PFSK-1 (cell line): ENCODE measurements at regions not wholly inside any gene's neighbourhood (a gene's known extent, or its start where the extent isn't known, plus 50 kb on each side); places are given as distances from the start of the nearest gene placed in this dataset.

Source experiments
- FOXP2 ChIP-seq: optimal IDR thresholded peaks from 2 replicates; pipeline ENCODE3; 2011; ENCODE audit warnings: borderline replicate concordance, control low read depth, inconsistent platforms; ENCODE audit not compliant: insufficient read depth; ENCODE audit errors: extremely low read length, extremely low read depth
- POLR2AphosphoS5 ChIP-seq: IDR thresholded peaks from 2 replicates; pipeline ENCODE4 v1.6.1; 2012; ENCODE audit warnings: low read depth, mild to moderate bottlenecking, control low read depth, low read length, moderate library complexity
- SIN3A ChIP-seq: IDR thresholded peaks from 2 replicates; pipeline ENCODE4 v1.6.1; 2012; ENCODE audit warnings: mild to moderate bottlenecking, low read length, moderate library complexity, borderline replicate concordance; ENCODE audit not compliant: insufficient read depth
- TAF1 ChIP-seq: IDR thresholded peaks from 2 replicates; pipeline ENCODE4 v1.6.1; 2012; ENCODE audit warnings: low read length, control low read depth, borderline replicate concordance; ENCODE audit not compliant: insufficient read depth
- TF ChIP-seq, protein P1 (sequence below), 2 experiments: IDR thresholded peaks; 2 replicates each; pipeline versions ENCODE4 v1.6.1 to v1.8.0; 2011 to 2012; ENCODE audit warnings: low read depth in 2 of 2, low read length in 2 of 2, control low read depth in 1 of 2, inconsistent platforms in 1 of 2, mild to moderate bottlenecking in 1 of 2, moderate library complexity in 1 of 2; ENCODE audit not compliant: insufficient read depth in 1 of 2

DNA sequence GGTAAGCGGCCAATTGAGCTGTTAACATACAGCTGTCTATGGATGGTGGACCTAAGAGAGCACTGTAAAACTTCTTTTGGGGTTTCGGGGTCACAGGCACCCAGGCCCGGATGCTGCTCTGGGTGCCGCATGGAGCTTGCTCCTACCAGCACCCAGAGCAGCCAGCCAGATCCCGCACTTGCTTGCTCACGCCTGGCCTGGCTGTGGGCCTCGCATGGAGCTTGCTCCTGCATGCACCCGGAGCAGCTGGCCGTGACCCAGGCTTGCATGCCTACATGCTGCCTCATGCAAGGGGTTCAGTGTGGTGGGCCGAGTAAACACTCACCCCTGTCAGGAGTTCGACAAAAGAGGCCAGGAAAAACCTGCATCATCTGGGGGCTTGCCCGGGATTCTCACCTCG is 896.9 kb downstream of the SORCS1 start:
- TF ChIP-seq FOXP2 (no peak), SIN3A (no peak), TAF1 (no peak), POLR2AphosphoS5 (no peak)
- TF ChIP-seq, protein P1, sequence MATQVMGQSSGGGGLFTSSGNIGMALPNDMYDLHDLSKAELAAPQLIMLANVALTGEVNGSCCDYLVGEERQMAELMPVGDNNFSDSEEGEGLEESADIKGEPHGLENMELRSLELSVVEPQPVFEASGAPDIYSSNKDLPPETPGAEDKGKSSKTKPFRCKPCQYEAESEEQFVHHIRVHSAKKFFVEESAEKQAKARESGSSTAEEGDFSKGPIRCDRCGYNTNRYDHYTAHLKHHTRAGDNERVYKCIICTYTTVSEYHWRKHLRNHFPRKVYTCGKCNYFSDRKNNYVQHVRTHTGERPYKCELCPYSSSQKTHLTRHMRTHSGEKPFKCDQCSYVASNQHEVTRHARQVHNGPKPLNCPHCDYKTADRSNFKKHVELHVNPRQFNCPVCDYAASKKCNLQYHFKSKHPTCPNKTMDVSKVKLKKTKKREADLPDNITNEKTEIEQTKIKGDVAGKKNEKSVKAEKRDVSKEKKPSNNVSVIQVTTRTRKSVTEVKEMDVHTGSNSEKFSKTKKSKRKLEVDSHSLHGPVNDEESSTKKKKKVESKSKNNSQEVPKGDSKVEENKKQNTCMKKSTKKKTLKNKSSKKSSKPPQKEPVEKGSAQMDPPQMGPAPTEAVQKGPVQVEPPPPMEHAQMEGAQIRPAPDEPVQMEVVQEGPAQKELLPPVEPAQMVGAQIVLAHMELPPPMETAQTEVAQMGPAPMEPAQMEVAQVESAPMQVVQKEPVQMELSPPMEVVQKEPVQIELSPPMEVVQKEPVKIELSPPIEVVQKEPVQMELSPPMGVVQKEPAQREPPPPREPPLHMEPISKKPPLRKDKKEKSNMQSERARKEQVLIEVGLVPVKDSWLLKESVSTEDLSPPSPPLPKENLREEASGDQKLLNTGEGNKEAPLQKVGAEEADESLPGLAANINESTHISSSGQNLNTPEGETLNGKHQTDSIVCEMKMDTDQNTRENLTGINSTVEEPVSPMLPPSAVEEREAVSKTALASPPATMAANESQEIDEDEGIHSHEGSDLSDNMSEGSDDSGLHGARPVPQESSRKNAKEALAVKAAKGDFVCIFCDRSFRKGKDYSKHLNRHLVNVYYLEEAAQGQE (IDR thresholded peaks at IDR 0.05; ENCODE audit: insufficient read depth in 1 of 2, low read depth in 2 of 2, low read length in 2 of 2) = no peak

DNA sequence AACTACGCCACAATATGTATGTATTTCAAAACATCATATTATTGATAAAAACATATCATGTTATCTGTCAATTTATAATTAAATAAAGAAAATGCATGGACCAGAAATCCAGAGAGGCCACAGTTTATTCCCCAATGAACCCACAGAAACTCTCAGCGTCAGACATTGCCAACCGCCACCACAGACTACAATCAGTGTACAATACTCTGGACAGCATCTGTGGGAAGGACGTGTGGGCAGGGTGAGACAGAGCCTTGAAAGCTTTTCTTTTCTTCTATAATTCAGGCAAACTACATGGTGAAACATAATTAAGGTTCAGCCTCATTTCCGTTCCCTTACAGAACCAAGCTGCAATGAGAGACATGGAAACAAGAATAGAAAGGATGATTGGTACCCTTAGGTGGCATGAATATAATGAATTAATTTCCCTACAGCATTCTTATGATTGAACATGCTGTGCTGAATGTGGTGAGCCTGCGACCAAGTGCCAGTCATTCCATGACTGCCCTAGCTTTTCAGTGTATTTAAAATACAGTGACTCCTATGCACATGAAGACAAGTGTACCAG is 909.3 kb downstream of the SORCS1 start:
- TF ChIP-seq FOXP2 (no peak), SIN3A (no peak), POLR2AphosphoS5 (no peak)
- TF ChIP-seq, protein P1 (IDR thresholded peaks at IDR 0.05; ENCODE audit: insufficient read depth in 1 of 2, low read depth in 2 of 2, low read length in 2 of 2) = no peak

DNA sequence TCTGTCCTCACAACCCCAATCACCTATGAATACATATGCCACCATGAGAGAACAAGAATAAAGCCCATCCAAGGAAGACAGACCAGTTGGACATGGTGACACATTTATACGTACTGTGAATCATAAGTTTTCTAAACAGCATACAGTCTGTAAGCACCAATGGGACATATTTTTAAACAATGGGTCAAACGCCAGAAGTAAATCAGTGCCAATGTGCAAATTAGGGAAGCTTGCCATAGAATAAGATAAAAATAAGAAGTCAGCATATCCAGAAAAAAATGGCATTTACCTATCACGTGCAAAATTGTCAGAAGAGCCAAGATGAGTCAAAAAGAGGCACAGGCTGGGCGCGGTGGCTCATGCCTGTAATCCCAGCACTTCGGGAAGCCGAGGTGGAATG is 910.4 kb downstream of the SORCS1 start:
- TF ChIP-seq TAF1 (no peak), POLR2AphosphoS5 (no peak), FOXP2 (no peak), SIN3A (no peak)
- TF ChIP-seq, protein P1 (IDR thresholded peaks at IDR 0.05; ENCODE audit: insufficient read depth in 1 of 2, low read depth in 2 of 2, low read length in 2 of 2) = no peak

DNA sequence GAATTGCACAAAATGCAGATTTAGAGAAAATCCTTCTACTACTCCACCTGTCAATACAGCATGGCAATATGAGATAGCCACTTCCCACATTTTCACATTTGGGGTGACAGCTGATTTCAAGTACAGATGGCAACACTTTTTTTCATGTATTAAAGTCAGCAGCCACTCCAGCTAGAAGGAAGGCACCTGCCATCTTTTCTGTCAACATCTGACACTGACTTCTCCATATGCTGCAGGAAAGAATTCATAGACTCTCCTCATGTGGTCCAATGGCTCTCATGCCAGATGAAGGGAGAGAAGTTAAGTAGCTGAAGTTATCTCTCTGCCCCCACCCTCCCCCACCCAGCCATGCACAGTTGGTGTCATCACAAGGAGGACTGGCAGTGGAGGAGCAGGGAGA is 912.0 kb downstream of the SORCS1 start:
- TF ChIP-seq FOXP2 = no peak
- TF ChIP-seq SIN3A = no peak
- TF ChIP-seq TAF1 = no peak
- TF ChIP-seq, protein P1 (IDR thresholded peaks at IDR 0.05; ENCODE audit: insufficient read depth in 1 of 2, low read depth in 2 of 2, low read length in 2 of 2) = no peak
- TF ChIP-seq POLR2AphosphoS5 = no peak

DNA sequence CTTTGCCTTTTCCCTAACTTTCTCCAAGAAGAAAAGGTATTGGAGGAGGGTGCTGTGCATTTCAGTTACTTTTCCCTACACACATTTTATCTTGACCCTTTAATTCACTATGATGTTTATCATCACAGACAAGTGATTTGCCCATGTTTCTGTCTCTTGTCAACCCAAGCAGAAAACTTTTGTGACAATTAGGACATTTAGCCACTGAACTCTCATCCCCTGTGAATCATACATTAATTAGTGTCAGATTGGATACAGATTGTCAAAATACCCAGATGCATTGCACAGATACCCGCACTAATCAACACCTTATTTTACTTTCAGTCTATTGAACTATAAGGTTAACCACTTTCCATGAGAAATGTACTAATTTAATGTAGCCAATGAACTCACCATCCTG is 912.9 kb downstream of the SORCS1 start:
- TF ChIP-seq, protein P1 (IDR thresholded peaks at IDR 0.05; ENCODE audit: insufficient read depth in 1 of 2, low read depth in 2 of 2, low read length in 2 of 2) = no peak
- no peak for TF ChIP-seq POLR2AphosphoS5
- TF ChIP-seq SIN3A = no peak
- TF ChIP-seq FOXP2 = no peak
- TF ChIP-seq TAF1 = no peak
